ENCODE measurements at regions not wholly inside any gene's neighbourhood (a gene's known extent, or its start where the extent isn't known, plus 50 kb on each side); places are given as distances from the start of the nearest gene placed in this dataset.

- TF ChIP-seq CEBPB (IDR thresholded peaks at IDR 0.05) (no peak), EP300 (IDR thresholded peaks at IDR 0.05; ENCODE audit: borderline replicate concordance) (no peak), USF1 (IDR thresholded peaks at IDR 0.05) (no peak), FOXM1 (IDR thresholded peaks at IDR 0.05; ENCODE audit: borderline replicate concordance, low read depth) (no peak), ZBTB7A (IDR thresholded peaks at IDR 0.05; ENCODE audit: low read depth) (no peak), TAF1 (IDR thresholded peaks at IDR 0.05; ENCODE audit: low read depth) (no peak)
Observed at GRCh38 chr2:139386401-139386800, 606.2 kb upstream of the NXPH2 start.

DNA sequence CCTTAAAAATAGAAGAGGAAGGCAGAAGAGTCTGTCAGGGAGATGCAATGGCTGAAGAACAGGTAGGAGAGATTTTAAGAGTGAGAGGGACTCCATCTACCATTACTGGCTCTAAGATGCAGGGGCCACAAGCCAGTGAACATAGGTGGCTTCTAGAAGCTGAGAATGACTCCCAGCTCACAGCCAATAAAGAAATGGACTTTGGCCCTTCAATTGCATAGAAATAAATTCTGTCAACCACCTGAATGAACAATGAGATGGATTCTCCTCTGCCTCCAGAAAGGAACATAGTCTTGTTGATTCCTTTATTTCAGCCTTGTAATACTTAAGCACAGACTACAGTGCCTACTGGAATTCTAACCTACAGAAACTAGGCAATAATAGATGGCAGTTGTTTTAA, 603.3 kb upstream of the NXPH2 start:
- TF ChIP-seq CREB1 (IDR thresholded peaks at IDR 0.05; ENCODE audit: low read depth): no peak
- TF ChIP-seq NFIC (IDR thresholded peaks at IDR 0.05): no peak
- TF ChIP-seq EP300 (IDR thresholded peaks at IDR 0.05; ENCODE audit: borderline replicate concordance): no peak
- no peak for TF ChIP-seq FOXM1 (IDR thresholded peaks at IDR 0.05; ENCODE audit: borderline replicate concordance, low read depth)
- no peak for TF ChIP-seq CEBPB (IDR thresholded peaks at IDR 0.05)
- TF ChIP-seq EGR1 (IDR thresholded peaks at IDR 0.05): no peak

DNA sequence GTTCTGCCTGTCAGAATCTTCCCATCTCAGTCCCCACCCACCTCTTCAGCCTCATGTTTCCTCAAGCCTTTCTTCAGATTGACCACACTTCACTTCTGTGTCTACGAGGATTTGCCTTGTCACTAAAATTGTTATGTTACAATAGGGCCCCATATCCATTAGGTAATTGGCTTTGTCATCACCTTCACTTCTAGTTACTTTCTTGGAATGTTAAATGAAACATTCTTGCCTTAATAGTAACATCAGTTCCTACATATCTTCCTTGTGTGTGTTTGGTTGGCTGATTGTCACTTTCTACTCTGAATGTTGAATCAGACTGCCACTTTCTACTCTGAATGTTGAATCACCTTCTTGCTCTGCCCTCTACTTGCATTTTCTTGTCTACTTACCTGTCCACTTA, 599.9 kb upstream of the NXPH2 start:
- TF ChIP-seq EP300 (IDR thresholded peaks at IDR 0.05; ENCODE audit: borderline replicate concordance) (no peak), TEAD4 (IDR thresholded peaks at IDR 0.05) (no peak), CEBPB (IDR thresholded peaks at IDR 0.05) (no peak), CREB1 (IDR thresholded peaks at IDR 0.05; ENCODE audit: low read depth) (no peak), EGR1 (IDR thresholded peaks at IDR 0.05) (no peak), TAF1 (IDR thresholded peaks at IDR 0.05; ENCODE audit: low read depth) (no peak), YY1 (IDR thresholded peaks at IDR 0.05; ENCODE audit: low read depth) (no peak), FOXM1 (IDR thresholded peaks at IDR 0.05; ENCODE audit: borderline replicate concordance, low read depth) (no peak), NFIC (IDR thresholded peaks at IDR 0.05) (no peak), RAD21 (IDR thresholded peaks at IDR 0.05; ENCODE audit: low read depth) (no peak), TCF12 (IDR thresholded peaks at IDR 0.05; ENCODE audit: low read depth) (no peak), ZBTB7A (IDR thresholded peaks at IDR 0.05; ENCODE audit: low read depth) (no peak), USF1 (IDR thresholded peaks at IDR 0.05) (no peak)
- TF ChIP-seq, protein P1, sequence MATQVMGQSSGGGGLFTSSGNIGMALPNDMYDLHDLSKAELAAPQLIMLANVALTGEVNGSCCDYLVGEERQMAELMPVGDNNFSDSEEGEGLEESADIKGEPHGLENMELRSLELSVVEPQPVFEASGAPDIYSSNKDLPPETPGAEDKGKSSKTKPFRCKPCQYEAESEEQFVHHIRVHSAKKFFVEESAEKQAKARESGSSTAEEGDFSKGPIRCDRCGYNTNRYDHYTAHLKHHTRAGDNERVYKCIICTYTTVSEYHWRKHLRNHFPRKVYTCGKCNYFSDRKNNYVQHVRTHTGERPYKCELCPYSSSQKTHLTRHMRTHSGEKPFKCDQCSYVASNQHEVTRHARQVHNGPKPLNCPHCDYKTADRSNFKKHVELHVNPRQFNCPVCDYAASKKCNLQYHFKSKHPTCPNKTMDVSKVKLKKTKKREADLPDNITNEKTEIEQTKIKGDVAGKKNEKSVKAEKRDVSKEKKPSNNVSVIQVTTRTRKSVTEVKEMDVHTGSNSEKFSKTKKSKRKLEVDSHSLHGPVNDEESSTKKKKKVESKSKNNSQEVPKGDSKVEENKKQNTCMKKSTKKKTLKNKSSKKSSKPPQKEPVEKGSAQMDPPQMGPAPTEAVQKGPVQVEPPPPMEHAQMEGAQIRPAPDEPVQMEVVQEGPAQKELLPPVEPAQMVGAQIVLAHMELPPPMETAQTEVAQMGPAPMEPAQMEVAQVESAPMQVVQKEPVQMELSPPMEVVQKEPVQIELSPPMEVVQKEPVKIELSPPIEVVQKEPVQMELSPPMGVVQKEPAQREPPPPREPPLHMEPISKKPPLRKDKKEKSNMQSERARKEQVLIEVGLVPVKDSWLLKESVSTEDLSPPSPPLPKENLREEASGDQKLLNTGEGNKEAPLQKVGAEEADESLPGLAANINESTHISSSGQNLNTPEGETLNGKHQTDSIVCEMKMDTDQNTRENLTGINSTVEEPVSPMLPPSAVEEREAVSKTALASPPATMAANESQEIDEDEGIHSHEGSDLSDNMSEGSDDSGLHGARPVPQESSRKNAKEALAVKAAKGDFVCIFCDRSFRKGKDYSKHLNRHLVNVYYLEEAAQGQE (IDR thresholded peaks at IDR 0.05; ENCODE audit: low read depth): no peak
- TF ChIP-seq, protein P2, sequence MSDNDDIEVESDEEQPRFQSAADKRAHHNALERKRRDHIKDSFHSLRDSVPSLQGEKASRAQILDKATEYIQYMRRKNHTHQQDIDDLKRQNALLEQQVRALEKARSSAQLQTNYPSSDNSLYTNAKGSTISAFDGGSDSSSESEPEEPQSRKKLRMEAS (IDR thresholded peaks at IDR 0.05): no peak

- no peak for TF ChIP-seq EP300 (IDR thresholded peaks at IDR 0.05; ENCODE audit: borderline replicate concordance)
- no peak for TF ChIP-seq EGR1 (IDR thresholded peaks at IDR 0.05)
- no peak for TF ChIP-seq CEBPB (IDR thresholded peaks at IDR 0.05)
- TF ChIP-seq CREB1 (IDR thresholded peaks at IDR 0.05; ENCODE audit: low read depth): no peak
- no peak for TF ChIP-seq TAF1 (IDR thresholded peaks at IDR 0.05; ENCODE audit: low read depth)
- no peak for TF ChIP-seq USF1 (IDR thresholded peaks at IDR 0.05)
- TF ChIP-seq TCF12 (IDR thresholded peaks at IDR 0.05; ENCODE audit: low read depth): no peak
- no peak for TF ChIP-seq NFIC (IDR thresholded peaks at IDR 0.05)
Observed at GRCh38 chr2:139378373-139378772, 598.2 kb upstream of the NXPH2 start.

DNA sequence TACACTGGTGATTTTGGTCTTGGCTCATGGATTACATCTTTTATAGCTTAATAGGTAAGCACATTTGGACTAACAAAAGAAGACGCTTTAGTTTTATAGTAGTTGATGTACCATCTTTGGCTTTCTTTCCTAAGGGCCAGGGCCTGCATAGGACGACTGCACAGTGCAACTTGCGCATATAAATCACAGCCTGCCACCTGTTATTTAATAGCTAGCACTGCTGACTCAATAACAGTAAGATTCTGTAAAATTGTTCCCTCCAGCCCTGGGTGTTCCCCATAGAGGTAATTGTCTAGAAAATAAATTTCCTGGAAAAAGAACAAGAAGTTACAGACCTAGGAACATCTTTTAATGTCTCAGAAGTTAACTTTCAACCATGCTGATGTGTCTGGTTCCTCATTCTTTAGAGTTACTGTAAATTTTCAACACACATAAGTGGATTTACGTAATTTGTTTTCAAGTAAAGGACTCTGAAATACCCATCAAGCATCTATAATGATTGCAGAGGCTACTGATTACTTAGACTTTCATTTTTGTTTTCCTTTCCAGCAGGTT, 594.2 kb upstream of the NXPH2 start:
- no peak for TF ChIP-seq NFIC (IDR thresholded peaks at IDR 0.05)
- TF ChIP-seq EGR1 (IDR thresholded peaks at IDR 0.05): no peak
- no peak for TF ChIP-seq EP300 (IDR thresholded peaks at IDR 0.05; ENCODE audit: borderline replicate concordance)
- TF ChIP-seq TAF1 (IDR thresholded peaks at IDR 0.05; ENCODE audit: low read depth): no peak
- TF ChIP-seq, protein P1 (IDR thresholded peaks at IDR 0.05; ENCODE audit: low read depth): no peak
- no peak for TF ChIP-seq CEBPB (IDR thresholded peaks at IDR 0.05)
- TF ChIP-seq TCF12 (IDR thresholded peaks at IDR 0.05; ENCODE audit: low read depth): no peak
- TF ChIP-seq ZBTB7A (IDR thresholded peaks at IDR 0.05; ENCODE audit: low read depth): no peak
- TF ChIP-seq, protein P2 (IDR thresholded peaks at IDR 0.05): no peak
- TF ChIP-seq RAD21 (IDR thresholded peaks at IDR 0.05; ENCODE audit: low read depth): no peak
- no peak for TF ChIP-seq FOXM1 (IDR thresholded peaks at IDR 0.05; ENCODE audit: borderline replicate concordance, low read depth)
- no peak for TF ChIP-seq YY1 (IDR thresholded peaks at IDR 0.05; ENCODE audit: low read depth)

Data from Ishikawa (cell line).